Erythroblast (primary cell): ENCODE measurements at regions not wholly inside any gene's neighbourhood (a gene's known extent, or its start where the extent isn't known, plus 50 kb on each side); places are given as distances from the start of the nearest gene placed in this dataset.

ENCODE experiments used
- GATA1 ChIP-seq: IDR thresholded peaks from 2 replicates; pipeline ENCODE4 v1.6.1; 2011; ENCODE audit warnings: low read depth, mild to moderate bottlenecking, control low read depth, low read length, moderate library complexity
- POLR2A ChIP-seq: IDR thresholded peaks from 2 replicates; pipeline ENCODE4 v1.6.1; 2011; ENCODE audit warnings: mild to moderate bottlenecking, low read length

GRCh38 chr2:234583331-234583730 is 86.5 kb upstream of the ARL4C start:
- TF ChIP-seq POLR2A (no peak), GATA1 (no peak)
